ENCODE measurements at regions not wholly inside any gene's neighbourhood (a gene's known extent, or its start where the extent isn't known, plus 50 kb on each side); places are given as distances from the start of the nearest gene placed in this dataset.

GRCh38 chrX:1011691-1012283, 200.7 kb downstream of the CRLF2 start:
- TF ChIP-seq CTCF (IDR thresholded peaks at IDR 0.05 in 8 of 11, conservative IDR thresholded peaks at IDR 0.05 in 3 of 11) (no peak), POLR2AphosphoS5 (IDR thresholded peaks at IDR 0.05) (no peak)
